ENCODE measurements at regions not wholly inside any gene's neighbourhood (a gene's known extent, or its start where the extent isn't known, plus 50 kb on each side); places are given as distances from the start of the nearest gene placed in this dataset.
"Not testable (repeated sequence)": the region's sequence is repeated elsewhere in the genome, so short reads cannot be mapped to it uniquely, and the experiment has no call there.

DNA sequence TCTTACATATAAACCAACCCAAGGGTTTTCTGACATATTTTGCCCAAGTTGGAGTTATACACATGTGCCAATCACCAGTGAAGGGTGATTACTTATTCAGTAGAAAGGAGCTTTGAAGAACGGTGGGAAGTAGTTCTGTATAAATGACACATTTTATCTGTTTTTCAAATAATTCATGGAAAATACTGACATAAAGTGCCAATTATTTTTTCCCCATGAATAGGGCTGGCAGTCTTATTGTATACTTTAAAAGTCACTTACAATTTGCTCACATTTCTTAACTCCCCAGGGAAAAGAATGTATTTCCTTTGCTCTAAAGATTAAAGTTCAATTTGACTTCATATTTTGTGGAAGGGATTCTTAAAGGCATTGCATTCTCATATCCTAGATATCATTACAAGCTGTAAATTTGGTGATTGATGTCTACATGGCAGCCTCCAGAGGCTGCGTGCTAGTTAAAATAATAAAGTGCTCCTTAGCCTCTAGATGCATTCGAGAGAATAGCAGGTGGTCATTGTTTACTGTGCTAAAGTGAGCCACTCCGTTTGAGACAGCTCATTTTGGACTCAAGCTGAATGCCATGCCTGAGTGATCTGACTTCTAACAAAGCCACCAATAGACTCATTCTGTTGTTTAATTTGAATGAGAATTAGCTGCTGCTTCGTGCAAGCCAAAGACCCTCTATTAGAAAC lies 148.8 kb upstream of the NRP1 start:
- no peaks in the 10 kb centered on the region for H3K9me3 ChIP-seq (ENCODE audit: insufficient read depth, low read depth, low read length)
- H3K4me1 ChIP-seq (ENCODE audit: insufficient read depth, low read length, poor library complexity, severe bottlenecking) = no peaks in the 10 kb centered on the region
- H3K9me2 ChIP-seq (replicated peaks; ENCODE audit: low read depth, low read length) = no peaks in the 10 kb centered on the region
- H3F3A ChIP-seq (ENCODE audit: low read depth) = no peaks in the 10 kb centered on the region
- no peak for TF ChIP-seq EZH2phosphoT487 (IDR thresholded peaks at IDR 0.05; ENCODE audit: borderline replicate concordance)
- TF ChIP-seq CTCF (conservative IDR thresholded peaks at IDR 0.05; ENCODE audit: low read length) = no peak
- no peak overlapping the region for H3K4me3 ChIP-seq (ENCODE audit: low read length, poor library complexity, severe bottlenecking)
- H2AFZ ChIP-seq (ENCODE audit: low read length) = no peak overlapping the region
- H4K20me1 ChIP-seq (ENCODE audit: insufficient read depth, low read length, poor library complexity, severe bottlenecking) = no peaks in the 10 kb centered on the region
- no peaks in the 10 kb centered on the region for H3K36me3 ChIP-seq (ENCODE audit: insufficient read depth, low read length)
- no peak overlapping the region for H3K9ac ChIP-seq (ENCODE audit: low read depth, low read length, poor library complexity, severe bottlenecking)
- H3K27me3 ChIP-seq (ENCODE audit: insufficient read depth, low read length, poor library complexity, severe bottlenecking) = no peaks in the 10 kb centered on the region
- no peak overlapping the region for H3K4me2 ChIP-seq (ENCODE audit: low read depth, low read length, poor library complexity, severe bottlenecking)
- no peaks in the 10 kb centered on the region for H3K79me2 ChIP-seq (ENCODE audit: insufficient read depth, low read length)

- Histone ChIP-seq H3F3A (ENCODE audit: low read depth) (no peaks in the 10 kb centered on the region), H3K4me3 (ENCODE audit: low read length, poor library complexity, severe bottlenecking) (no peak overlapping the region)
- TF ChIP-seq CTCF (conservative IDR thresholded peaks at IDR 0.05; ENCODE audit: low read length) = no peak
- TF ChIP-seq EZH2phosphoT487 (IDR thresholded peaks at IDR 0.05; ENCODE audit: borderline replicate concordance) = no peak
Observed at GRCh38 chr10:33482486-33482885, 148.0 kb upstream of the NRP1 start.

DNA sequence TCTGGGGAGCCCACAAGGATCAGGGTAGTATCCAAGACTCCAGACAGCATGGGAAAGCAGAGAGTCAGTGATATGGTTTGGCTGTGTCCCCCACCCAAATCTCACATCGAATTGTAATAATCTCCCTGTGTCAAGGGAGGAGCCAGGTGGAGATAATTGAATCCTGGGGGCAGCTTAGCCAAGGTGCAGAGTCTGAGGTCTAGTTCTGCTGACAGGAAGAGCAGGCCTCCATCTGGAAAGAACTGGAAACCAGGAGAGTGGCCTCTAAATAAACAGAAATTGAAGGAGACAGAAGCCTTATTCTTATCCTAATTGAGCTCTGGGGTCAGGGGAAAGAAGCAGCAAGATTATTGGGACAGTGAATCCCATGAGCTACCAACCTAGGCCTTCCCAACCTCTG lies 146.7 kb upstream of the NRP1 start:
- H3K4me3 ChIP-seq (ENCODE audit: low read length, poor library complexity, severe bottlenecking) = no peak overlapping the region
- H4K20me1 ChIP-seq (ENCODE audit: insufficient read depth, low read length, poor library complexity, severe bottlenecking) = no peaks in the 10 kb centered on the region
- no peak for TF ChIP-seq CTCF (conservative IDR thresholded peaks at IDR 0.05; ENCODE audit: low read length)
- TF ChIP-seq EZH2phosphoT487 (IDR thresholded peaks at IDR 0.05; ENCODE audit: borderline replicate concordance) = no peak
- H3K27me3 ChIP-seq (ENCODE audit: insufficient read depth, low read length, poor library complexity, severe bottlenecking) = no peaks in the 10 kb centered on the region
- no peaks in the 10 kb centered on the region for H3K4me1 ChIP-seq (ENCODE audit: insufficient read depth, low read length, poor library complexity, severe bottlenecking)
- H2AFZ ChIP-seq (ENCODE audit: low read length) = no peak overlapping the region
- no peaks in the 10 kb centered on the region for H3K9me3 ChIP-seq (ENCODE audit: insufficient read depth, low read depth, low read length)
- no peaks in the 10 kb centered on the region for H3K79me2 ChIP-seq (ENCODE audit: insufficient read depth, low read length)
- H3K9ac ChIP-seq (ENCODE audit: low read depth, low read length, poor library complexity, severe bottlenecking) = no peak overlapping the region
- H3K36me3 ChIP-seq (ENCODE audit: insufficient read depth, low read length) = no peaks in the 10 kb centered on the region
- H3K9me2 ChIP-seq (replicated peaks; ENCODE audit: low read depth, low read length) = no peaks in the 10 kb centered on the region
- no peaks in the 10 kb centered on the region for H3F3A ChIP-seq (ENCODE audit: low read depth)
- no peak overlapping the region for H3K4me2 ChIP-seq (ENCODE audit: low read depth, low read length, poor library complexity, severe bottlenecking)

More at GRCh38 chr10:33482486-33482885, 148.0 kb upstream of the NRP1 start:
- H3K9ac ChIP-seq (ENCODE audit: low read depth, low read length, poor library complexity, severe bottlenecking) = no peak overlapping the region
- H3K79me2 ChIP-seq (ENCODE audit: insufficient read depth, low read length) = no peaks in the 10 kb centered on the region
- H4K20me1 ChIP-seq (ENCODE audit: insufficient read depth, low read length, poor library complexity, severe bottlenecking) = no peaks in the 10 kb centered on the region
- H2AFZ ChIP-seq (ENCODE audit: low read length) = no peak overlapping the region
- H3K4me2 ChIP-seq (ENCODE audit: low read depth, low read length, poor library complexity, severe bottlenecking) = no peak overlapping the region
- H3K4me1 ChIP-seq (ENCODE audit: insufficient read depth, low read length, poor library complexity, severe bottlenecking) = no peaks in the 10 kb centered on the region
- H3K27me3 ChIP-seq (ENCODE audit: insufficient read depth, low read length, poor library complexity, severe bottlenecking) = no peaks in the 10 kb centered on the region
- no peaks in the 10 kb centered on the region for H3K9me2 ChIP-seq (replicated peaks; ENCODE audit: low read depth, low read length)
- H3K36me3 ChIP-seq (ENCODE audit: insufficient read depth, low read length) = no peaks in the 10 kb centered on the region
- no peaks in the 10 kb centered on the region for H3K9me3 ChIP-seq (ENCODE audit: insufficient read depth, low read depth, low read length)

DNA sequence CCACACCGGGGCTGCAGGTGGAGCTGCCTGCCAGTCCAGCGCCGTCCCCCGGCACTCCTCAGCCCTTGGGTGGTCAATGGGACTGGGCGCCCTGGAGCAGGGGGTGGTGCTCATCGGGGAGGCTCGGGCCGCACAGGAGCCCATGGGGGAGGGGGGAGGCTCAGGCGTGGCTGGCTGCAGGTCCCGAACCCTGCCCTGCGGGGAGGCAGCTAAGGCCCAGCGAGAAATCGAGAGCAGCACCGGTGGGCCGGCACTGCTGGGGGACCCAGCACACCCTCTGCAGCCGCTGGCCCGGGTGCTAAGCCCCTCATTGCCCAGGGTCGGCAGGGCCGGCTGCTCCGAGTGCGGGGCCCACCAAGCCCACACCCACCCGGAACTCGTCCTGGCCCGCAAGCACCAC lies 145.9 kb upstream of the NRP1 start:
- not testable (repeated sequence) for H3K9ac ChIP-seq (ENCODE audit: low read depth, low read length, poor library complexity, severe bottlenecking); H2AFZ ChIP-seq (ENCODE audit: low read length); H3K4me1 ChIP-seq (ENCODE audit: insufficient read depth, low read length, poor library complexity, severe bottlenecking); H3K4me2 ChIP-seq (ENCODE audit: low read depth, low read length, poor library complexity, severe bottlenecking); H3K9me3 ChIP-seq (ENCODE audit: insufficient read depth, low read depth, low read length); H4K20me1 ChIP-seq (ENCODE audit: insufficient read depth, low read length, poor library complexity, severe bottlenecking); H3K9me2 ChIP-seq (replicated peaks; ENCODE audit: low read depth, low read length); H3K36me3 ChIP-seq (ENCODE audit: insufficient read depth, low read length); H3K27me3 ChIP-seq (ENCODE audit: insufficient read depth, low read length, poor library complexity, severe bottlenecking); H3K4me3 ChIP-seq (ENCODE audit: low read length, poor library complexity, severe bottlenecking); H3K79me2 ChIP-seq (ENCODE audit: insufficient read depth, low read length); H3F3A ChIP-seq (ENCODE audit: low read depth)
